ENCODE measurements at regions not wholly inside any gene's neighbourhood (a gene's known extent, or its start where the extent isn't known, plus 50 kb on each side); places are given as distances from the start of the nearest gene placed in this dataset.

DNA sequence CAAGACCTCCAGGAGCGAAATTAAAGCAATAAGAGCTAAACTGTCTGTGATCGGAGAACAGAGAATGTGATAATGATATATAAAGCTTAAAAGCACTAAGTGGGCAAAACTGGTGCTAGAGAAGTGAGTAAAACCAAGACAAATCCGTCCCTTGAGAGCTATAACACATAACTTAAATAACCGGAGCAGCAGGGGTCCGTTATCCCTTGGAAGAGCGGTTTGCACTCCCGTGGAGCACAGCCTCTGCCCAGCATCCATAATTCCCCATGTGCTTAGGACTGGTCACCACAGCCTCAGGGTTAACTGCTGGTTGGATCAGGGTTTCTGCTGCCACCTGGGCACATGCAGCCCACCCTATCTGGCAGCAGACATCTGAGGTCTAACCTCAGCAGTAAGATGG lies 489.0 kb downstream of the NPIPA7 start:
- no peak overlapping the region for H3K4me3 ChIP-seq
- intact Hi-C loops (cut with DNase I) = loop anchor here in 1 of 2 donors (10.0 kb wide), 1 partner anchor 707 kb away; no protein-coding TSS in a partner anchor
- H3K4me1 ChIP-seq = no peaks in the 10 kb centered on the region
- peaks cover 0 to 60% of the 10 kb centered on the region in 2 donors for H3K27me3 ChIP-seq
- TF ChIP-seq CTCF (IDR thresholded peaks at IDR 0.05) = no peak
- H3K36me3 ChIP-seq = no peaks in the 10 kb centered on the region
- no peak overlapping the region for H3K27ac ChIP-seq
- H3K9me3 ChIP-seq = no peaks in the 10 kb centered on the region
- DNase-seq (no peak), ATAC-seq (no peak)

GRCh38 chr16:16868727-16869126 lies 489.8 kb downstream of the NPIPA7 start:
- intact Hi-C loops (cut with DNase I) = loop anchor here in 1 of 2 donors (10.0 kb wide), 1 partner anchor 706 kb away; no protein-coding TSS in a partner anchor
- Histone ChIP-seq H3K4me1 (no peaks in the 10 kb centered on the region), H3K4me3 (no peak overlapping the region), H3K36me3 (no peaks in the 10 kb centered on the region), H3K9me3 (no peaks in the 10 kb centered on the region), H3K27ac (no peak overlapping the region), H3K27me3 (peaks cover 0 to 62% of the 10 kb centered on the region in 2 donors)
- no peak for ATAC-seq
- no peak for TF ChIP-seq CTCF (IDR thresholded peaks at IDR 0.05)
- DNase-seq = no peak

DNA sequence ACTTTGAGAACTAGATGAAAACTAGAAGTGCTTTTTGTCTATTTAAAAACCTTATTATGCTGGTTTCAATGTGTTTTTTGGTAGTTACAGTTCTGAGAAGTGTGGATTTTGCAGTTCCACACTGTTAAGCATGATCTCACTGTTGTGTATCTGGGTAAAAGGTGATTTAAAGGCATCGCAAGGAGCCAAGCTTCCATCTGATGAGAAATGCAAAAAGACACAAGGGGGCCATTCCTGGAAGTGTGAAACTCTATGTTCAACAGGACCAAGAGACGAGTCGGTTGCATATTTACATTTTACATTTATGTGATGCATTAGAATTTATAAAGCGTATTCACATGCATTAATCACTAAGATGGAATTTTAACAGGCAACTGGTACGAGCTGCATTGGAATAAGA lies 490.8 kb downstream of the NPIPA7 start:
- no peak for ATAC-seq
- Histone ChIP-seq H3K36me3 (no peaks in the 10 kb centered on the region), H3K4me3 (no peak overlapping the region), H3K4me1 (no peaks in the 10 kb centered on the region), H3K27me3 (peaks cover 0 to 68% of the 10 kb centered on the region in 2 donors), H3K9me3 (no peaks in the 10 kb centered on the region), H3K27ac (no peak overlapping the region)
- intact Hi-C loops (cut with DNase I) = loop anchor here in 1 of 2 donors (10.0 kb wide), 1 partner anchor 705 kb away; no protein-coding TSS in a partner anchor
- no peak for TF ChIP-seq CTCF (IDR thresholded peaks at IDR 0.05)
- no peak for DNase-seq

- Histone ChIP-seq H3K9me3 (no peaks in the 10 kb centered on the region), H3K36me3 (no peaks in the 10 kb centered on the region), H3K27ac (no peak overlapping the region), H3K27me3 (peaks cover 0 to 72% of the 10 kb centered on the region in 2 donors), H3K4me1 (no peaks in the 10 kb centered on the region), H3K4me3 (no peak overlapping the region)
- DNase-seq (no peak), ATAC-seq (no peak)
- intact Hi-C loops (cut with DNase I) = no loop called here
- no peak for TF ChIP-seq CTCF (IDR thresholded peaks at IDR 0.05)
Observed at GRCh38 chr16:16871196-16871595, 492.3 kb downstream of the NPIPA7 start.

- DNase-seq (no peak), ATAC-seq (no peak)
- H3K27me3 ChIP-seq = peaks cover 0 to 37% of the 10 kb centered on the region in 2 donors
- no peak overlapping the region for H3K4me3 ChIP-seq
- H3K9me3 ChIP-seq = no peaks in the 10 kb centered on the region
- H3K27ac ChIP-seq = no peak overlapping the region
- no peaks in the 10 kb centered on the region for H3K36me3 ChIP-seq
- TF ChIP-seq CTCF (IDR thresholded peaks at IDR 0.05) = no peak
- no peaks in the 10 kb centered on the region for H3K4me1 ChIP-seq
- intact Hi-C loops (cut with DNase I) = no loop called here
Observed at GRCh38 chr16:16877061-16877460, 498.1 kb downstream of the NPIPA7 start.
